ENCODE measurements at regions not wholly inside any gene's neighbourhood (a gene's known extent, or its start where the extent isn't known, plus 50 kb on each side); places are given as distances from the start of the nearest gene placed in this dataset.

DNA sequence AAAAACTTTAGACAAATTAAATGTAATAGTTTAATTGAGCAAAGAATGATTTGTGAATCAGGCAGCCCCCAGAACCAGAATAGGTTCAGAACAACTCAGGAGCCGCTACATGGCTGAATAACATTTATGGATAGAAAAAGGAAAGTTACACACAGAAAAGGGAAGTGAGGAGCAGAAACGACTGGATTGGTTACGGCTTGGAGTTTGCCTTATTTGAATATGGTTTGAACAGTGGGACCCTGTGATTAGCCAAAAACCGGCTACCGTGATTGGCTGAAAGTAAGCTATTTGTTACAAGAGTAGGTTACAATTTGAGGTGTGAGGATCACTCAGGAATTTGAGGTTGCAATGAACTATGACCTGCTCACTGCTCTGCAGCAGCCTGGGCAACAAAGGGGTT lies 1139.8 kb downstream of the CDH11 start:
- DNase-seq = no peak

DNA sequence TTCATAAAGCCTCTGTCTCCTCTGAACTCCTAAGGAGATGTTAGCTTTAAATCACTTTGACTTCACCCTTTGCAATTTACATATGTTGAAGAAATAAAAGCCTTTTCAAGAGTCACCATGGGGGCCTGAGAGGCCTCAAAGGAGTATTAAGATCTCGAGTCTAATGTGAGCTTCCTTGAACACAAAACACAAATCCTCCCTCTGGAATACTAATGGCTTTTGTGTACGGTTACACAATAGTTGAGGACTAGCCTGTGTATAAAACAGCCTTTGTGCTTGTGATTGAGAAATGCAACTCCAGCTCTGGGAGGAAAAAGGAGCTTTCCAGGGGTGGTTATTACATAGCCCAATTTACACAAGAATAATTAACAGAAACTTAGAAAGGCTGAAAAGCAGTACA lies 1140.2 kb downstream of the CDH11 start:
- no peak for DNase-seq

DNA sequence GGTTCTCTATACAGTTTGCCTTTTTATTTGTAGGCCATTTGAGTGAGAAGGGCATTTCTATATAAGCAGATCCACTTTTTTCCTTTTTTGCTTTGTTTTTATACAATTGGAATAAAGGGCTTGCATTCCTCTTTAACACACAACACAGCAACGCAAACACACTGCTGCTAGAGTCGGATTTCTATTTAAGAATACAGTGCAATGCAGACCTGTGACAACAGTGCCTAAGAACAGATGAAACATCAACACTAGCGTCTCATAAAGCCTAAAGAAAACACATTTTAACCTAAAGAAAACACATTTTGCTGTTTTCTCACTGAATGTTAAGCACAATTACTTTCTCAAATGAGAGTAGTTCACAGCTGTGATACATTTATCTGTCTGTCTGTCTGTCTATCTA lies 1141.1 kb downstream of the CDH11 start:
- no peak for DNase-seq

DNA sequence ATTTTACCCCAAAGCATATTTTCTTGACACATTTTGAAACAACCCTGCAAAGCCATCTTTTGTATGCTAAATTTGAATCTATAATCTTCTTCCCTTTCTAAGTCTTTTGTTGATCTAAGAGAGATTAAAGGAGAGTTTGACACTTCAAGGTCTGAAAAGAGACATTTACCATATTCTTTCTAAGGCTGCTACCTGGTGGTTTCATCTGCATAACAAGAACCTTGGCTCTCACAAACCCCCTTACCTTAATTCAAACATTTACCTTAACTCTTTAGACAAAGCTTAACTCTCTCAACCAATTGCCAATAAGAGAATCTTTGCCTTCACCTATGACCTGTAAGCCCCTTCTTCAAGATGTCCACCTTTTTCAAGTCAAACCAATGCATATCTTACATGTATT lies 1143.6 kb downstream of the CDH11 start:
- DNase-seq = no peak

DNA sequence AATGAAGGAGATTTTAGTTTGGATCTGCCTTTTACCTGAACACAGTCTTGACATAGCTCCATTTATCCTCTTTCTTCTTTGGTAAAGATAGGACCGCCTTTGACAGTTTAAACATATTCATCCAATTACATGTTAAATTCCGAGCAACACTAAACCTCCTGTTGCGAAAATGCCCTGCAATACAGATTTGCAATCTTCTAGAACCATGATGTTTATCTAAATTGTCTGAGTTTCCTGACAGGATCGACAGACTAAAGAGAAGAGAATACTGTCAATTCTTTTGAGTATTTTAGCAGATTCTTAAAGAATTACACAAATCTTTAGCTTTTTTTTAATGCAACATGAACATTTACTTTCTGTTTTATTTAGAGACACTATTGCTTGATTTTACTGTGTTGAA lies 1145.5 kb downstream of the CDH11 start:
- DNase-seq = no peak

DNA sequence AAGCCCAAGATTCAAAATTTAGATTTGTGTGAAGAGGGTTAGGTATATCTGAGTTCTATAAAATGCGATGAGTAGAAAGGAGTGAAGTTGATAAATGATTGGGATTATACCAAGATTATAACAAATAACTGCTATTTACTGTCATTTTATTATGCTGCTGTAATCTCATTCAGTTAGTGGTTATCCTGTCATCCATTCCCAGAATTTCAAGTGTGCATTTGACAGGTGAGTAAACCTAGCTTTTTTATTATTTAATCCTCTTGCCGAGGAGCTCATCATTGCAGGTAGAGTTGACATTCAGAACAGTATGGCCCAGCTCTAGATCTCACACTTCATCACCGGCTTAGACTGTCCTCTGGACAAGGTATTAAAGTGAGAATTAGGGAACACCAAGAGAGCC lies 1146.2 kb downstream of the CDH11 start:
- DNase-seq = no peak

DNA sequence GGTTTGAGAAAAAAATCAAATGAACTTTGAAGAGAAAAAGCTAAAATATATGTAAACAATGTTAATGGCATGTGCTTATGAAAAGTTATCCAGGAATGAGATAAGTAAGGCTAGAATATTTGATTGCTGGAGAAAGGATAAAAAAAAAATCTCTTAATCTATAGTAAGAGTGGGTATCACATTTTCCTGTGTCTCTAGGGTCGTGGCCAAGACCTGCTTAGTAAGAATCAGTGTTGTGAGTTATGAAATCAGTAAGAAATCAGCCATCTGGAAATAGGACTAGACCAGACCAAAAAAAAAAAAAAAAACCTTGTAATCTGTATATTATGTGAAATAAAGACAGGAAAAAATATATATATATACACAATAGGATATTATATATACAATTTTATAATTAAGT lies 1153.9 kb downstream of the CDH11 start:
- DNase-seq = no peak

DNA sequence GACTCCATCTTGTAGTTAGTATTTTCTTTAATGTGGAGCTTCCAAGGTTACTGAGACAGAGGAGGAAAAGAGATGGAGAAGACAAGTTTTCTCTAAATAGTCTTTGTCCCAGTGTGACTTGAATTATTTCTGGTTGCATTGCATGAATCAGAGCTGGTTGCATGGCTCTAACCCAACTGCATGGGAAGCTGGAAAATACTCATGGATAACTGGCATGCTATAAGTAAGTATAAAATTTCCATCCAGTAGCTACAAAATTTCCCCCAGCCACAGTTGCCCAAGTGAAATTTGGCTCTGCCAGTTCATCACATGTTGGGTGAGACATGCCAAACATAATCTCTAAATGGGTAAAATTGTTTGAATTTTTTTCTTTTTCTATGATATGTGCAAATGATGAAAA lies 1161.5 kb downstream of the CDH11 start:
- no peak for DNase-seq

DNA sequence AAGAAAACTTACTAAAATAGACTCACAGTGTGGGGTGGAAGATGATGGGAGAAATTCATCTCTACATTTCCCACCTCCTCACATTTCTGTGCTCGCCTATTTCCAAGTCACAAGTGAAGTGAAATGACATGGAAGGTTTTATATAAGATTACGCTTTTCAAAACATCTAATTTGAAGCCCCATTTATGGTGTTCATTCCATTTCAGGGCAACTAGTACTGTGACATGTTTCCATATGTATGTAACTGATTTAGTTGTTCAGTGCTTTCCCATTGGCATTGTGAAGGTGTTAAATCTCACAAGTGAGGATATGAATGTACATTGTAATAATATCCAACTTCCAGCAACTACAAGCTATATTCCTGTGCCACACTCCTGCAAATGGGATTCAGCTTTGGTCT lies 1174.8 kb downstream of the CDH11 start:
- DNase-seq = no peak

DNA sequence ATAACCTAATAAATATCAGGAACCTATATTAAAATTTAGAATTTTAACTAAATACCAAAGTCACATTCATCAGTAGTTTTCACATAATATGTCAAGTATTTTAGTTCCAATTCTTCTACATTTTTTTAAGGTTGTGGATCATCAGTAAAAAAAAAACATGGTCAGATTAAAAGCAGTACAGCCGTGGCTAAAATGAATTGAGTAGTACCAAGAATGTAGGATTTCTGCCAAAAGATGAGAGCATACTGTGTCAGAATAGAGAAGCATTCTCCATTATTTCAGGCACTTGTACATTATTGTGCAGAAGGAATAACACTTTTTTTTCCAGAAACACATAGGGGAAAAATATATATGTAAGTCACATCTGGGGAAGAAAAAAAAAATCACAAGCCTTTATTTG lies 1176.1 kb downstream of the CDH11 start:
- no peak for DNase-seq

DNA sequence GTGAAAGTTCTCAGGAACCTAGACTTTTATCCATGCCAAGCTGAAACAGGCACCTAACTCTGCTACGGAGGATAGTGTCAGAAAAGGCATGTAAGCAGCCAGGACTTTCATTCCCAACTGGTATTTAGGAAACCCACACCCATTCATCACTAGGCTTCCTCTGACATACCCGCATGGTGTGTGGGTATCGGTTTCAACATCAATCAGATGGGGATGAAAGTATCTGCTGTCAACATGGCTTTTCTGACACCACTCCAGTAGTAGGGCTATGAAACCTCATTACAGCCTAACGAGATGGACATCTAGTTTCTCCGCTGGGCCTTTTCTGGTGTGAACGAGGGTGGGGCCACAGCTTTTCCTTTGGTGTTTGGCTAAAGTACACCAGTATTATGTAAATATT lies 1178.3 kb downstream of the CDH11 start:
- no peak for DNase-seq

DNA sequence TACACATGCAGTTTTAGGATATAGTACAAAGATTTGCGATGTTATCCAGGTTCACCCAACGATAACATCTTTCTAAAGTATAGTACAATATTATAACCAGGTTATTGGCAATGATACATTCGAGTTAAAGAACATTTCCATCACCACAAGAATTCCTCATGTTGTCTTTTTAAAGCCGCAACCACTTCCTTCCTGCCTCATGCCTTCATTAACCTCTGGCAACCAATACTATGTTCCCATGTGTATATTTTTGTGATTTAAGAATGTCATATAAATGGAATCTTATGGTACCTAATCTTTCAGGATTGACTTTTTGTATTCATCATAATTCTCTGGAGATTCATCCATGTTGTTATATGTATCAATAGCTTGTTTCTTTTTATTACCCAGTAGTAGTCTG lies 1183.2 kb downstream of the CDH11 start:
- no peak for DNase-seq

DNA sequence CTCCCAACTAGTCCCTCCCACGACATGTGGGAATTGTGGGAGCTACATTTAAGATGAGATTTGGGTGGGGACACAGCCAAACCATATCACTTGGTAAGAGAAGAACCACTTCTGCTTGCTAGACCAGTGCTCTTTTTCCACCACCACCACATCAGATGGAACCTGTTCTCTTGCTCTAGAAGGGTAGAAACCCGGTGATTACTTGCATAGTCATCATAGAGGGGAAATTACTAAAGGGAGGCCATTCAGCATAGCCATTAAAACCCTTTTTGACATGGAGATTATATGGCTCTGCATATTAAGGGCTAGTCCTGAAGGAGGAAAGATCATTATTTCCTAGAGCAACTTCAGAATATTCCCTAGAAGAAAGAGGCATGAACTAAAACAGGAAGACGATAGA lies 1188.0 kb downstream of the CDH11 start:
- DNase-seq = no peak

DNA sequence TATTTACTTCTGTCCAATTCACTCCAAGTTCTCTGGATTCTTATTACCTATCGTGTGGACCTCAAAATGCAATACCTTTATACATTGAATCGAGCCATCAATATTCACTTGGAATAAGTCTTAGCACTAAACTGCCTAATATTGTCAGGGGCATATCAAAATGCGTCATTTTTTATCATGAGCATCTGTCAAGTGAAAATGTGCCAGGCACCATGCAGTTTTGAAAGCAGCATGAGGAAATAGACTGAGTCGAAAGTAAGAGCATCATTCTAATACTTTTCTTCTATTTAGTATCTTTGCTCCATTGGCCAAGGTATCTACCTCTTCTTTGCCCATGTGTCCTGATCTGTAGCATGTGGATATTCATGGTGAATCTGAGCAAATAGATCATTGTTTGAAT lies 1193.4 kb downstream of the CDH11 start:
- no peak for DNase-seq

DNA sequence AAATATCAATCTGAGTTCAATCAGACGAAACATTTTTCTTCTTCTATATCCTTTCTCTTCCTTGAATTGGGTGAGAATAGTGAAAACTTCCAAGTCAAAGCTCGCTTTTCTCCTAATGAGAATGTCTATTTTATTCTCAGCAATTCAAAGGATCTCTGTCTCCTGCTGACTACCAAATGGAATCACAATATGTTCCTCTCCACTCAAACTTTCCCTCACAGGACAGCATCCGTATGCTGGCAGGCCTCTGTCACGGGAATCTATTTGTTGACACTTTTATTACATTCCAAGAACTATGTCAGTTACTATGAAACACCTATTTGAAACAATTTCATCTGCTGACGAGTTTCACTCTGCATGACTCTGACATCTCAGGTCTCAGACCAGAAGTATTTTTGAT lies 1196.6 kb downstream of the CDH11 start:
- DNase-seq = no peak

DNA sequence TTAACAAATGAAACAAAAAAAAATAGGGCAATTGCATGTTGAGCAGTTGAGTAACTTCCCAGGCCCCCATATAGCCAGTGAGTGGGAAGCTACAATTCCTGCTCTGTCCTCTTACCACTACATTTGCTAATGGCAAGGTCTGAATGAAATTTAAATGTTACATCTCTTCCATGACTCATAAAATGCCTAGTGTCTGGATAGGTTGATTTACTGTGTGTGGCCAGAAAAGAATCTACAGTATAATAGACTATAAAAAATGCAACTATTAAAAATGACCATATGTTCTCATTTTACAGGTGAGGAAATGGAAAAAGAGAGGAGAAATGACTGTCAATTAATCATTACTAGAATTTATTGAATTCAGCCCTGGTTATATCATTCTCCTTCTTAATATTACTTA lies 1199.3 kb downstream of the CDH11 start:
- no peak for DNase-seq

DNA sequence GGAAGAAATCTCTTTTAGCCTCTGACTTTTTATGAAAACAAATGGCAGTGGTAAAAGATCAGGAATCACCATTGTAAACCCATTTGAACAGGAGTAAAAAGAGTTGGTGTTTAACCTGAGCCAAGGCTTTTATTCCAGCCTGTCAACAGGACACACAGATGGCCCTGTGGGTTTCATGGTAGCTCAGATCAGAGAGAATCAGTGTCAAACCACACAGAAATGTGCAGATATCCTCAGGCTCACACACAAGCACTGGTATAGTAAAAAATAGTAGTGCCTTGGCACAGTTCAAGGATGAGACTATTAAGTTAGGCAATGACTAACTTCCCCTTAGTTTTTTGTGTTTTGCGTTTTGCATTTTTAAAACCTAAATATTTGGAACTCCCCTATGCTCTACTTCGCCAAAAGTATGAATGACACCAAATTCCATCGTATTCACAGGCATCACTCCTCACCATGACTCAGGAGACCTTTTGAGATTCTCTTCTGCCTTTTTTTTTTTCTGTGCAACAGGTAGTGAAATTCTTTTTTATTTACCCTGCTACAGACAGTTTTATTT lies 1200.0 kb downstream of the CDH11 start:
- no peak for DNase-seq

DNA sequence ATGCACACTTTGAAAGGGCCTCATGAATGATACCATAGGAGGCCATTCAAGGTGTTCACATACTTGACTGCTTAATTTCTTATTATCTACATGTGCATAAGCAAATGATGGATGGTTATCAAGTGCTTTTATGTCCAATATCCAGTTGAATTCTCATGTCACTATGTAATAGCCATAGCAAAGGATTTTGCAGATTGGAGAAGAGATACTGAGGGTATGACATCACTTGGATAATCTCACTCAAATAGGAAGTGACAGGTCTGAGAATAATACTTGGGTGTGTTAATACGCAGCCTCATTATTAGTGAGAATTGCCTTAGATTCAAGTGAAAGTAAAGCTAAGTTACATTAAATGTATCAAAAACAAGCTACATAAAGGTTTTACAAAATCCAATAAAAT lies 1208.6 kb downstream of the CDH11 start:
- DNase-seq = no peak

DNA sequence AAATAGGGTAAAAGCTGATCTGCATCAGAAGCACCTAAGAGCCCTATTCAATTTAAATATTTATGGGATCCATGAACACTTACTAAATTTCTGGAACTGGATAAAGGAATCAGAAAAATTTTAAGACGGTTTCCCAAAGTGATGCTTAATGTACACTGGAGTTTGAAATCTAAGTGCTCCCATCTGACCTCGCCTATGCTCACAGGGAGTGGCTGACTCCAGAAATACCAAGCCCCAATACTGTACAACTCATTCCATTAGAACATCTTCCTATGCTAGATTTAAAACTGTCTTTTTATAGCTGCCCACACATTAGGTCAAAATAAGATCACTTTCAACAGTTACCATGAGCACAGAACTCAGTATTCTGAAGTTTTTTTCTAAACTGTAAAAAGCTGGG lies 1214.6 kb downstream of the CDH11 start:
- no peak for DNase-seq

DNA sequence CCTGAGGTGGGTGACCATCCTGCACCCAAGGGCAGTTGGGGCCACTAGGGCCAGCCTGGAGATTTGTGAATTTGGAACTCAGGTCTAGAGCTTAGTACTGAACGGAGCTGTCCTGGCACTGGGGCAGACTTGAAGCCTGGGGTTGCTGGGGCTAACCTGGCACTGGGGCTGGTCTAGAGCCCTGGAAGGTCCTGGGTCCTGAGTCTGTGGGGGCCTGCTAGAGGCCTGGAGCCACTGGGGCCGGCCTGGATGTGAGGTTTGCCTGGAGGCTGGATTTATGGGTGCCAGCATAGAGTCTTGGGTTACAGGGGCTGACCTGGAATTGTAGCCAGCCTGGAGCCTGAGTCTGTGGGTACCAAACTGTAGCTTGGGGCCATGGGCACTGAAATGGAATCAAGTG lies 1216.9 kb downstream of the CDH11 start:
- DNase-seq = no peak

DNA sequence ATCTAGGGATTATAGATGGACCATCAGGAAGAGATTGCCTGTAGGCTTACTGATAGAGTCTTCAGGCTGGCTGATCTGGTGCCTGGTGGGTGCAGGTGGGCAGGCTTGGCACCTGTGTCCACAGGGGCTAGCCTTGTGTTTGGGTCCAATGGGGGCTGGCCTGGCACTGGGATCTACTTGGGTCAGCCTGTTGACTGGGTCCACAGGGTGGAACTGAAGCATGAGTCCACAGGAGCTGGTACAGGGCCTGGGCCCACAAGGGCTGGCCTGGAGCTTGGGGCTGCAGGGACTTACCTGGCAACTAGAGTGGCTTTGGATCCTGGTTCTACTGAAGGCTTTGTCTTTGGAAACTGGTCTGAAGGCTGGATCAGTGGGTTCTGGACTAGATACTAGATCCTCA lies 1217.7 kb downstream of the CDH11 start:
- DNase-seq = no peak

DNA sequence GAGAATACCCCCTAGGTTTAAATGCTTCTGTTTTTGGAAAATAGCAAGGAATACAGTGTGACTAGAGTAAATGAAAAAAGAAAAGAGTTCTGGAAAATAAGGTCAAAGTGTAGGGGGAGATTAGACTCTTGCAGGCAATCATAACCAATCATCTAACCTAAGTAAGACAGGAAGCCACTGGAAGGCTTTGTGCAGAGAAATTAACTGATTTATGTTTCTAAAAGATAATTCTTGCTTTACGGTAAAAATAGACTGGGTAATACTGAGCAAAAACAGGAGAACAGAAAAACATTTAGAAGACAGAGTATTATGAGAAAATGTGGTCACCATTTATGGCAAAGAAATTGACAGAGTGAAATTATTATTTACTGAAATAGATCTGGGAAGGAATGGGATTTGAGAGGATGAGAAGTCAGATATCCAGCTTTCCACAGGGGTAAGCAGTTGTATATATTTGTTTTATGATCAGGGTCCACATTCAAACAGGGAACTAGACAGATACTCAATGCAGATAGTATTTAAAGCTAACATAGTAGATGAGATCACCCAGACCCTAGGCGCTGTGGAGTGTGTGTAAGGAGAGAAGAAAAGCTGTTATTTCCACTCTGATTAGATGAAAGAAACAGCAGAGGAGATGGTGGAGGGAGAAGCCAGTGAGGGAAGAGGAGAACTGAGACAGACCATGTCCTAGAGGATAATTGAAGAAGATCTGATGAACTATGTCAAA lies 1225.3 kb downstream of the CDH11 start:
- DNase-seq = no peak

DNA sequence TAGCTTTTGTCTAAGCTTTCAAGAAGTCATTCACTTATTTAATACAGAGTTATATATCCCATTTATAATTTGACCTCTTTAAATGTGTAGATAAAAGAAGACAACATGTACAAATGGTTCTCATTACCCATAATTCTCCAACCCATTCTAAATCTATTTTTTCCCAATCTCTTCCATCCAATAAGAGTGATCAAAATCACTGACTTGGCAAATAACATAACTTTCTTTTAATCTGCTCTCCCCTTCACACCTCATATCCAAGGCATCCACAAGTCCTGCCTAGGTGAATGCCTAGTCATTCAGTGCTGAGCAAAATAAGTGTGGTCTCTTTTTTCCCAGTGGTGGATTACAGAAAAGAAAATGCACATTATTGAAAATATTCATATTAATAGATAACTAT lies 1231.1 kb downstream of the CDH11 start:
- no peak for DNase-seq

DNA sequence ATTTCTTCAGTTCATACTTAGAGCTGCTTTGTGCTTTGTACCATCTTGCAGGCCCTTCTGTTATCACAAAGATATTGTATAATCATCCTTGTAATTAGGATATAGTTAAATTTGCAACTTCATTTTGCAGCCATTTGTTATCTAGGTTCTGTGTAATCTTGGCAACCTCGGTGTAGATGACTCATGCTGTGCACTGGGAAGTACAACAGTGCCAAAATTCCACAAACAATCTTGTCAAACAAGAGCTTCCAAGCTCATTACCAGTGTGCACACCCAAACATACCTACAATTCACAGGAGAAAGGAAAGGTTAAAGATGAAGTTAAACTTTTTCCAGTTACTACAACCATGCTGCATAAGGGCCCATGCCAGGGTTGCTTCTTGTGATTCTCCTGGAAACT lies 1231.8 kb downstream of the CDH11 start:
- no peak for DNase-seq

DNA sequence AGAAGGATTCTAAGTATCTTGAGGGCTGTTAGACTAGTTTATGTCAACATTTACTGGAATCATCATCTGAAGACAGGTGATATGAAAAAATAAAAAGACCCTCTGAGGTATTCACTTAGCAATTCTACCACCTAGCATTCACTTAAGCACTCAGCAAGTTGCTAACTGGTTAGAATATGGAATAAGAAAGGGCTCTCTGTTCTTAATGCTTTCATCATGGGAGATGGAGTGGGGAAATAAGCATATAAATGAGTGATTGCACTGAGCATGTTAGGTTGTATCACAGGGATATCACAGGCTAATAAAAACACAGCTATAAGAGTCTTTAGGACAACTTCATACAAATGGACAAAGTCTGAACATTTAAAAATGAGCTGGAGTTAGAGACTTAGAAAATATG lies 1238.8 kb downstream of the CDH11 start:
- DNase-seq = no peak
